ENCODE measurements at regions not wholly inside any gene's neighbourhood (a gene's known extent, or its start where the extent isn't known, plus 50 kb on each side); places are given as distances from the start of the nearest gene placed in this dataset.

- no peak for FAIRE-seq
- H3K27ac ChIP-seq (ENCODE audit: low read depth in 1 of 3, low read length in 2 of 3), result peak overlapping the region; percentile 64 to 83 (median 74)
- no peaks in the 10 kb centered on the region for H3K36me3 ChIP-seq (ENCODE audit: control insufficient read depth in 3 of 3, insufficient read depth in 2 of 3, low read depth in 1 of 3, low read length in 3 of 3)
- DNase-seq, result no peak
- H3K4me1 ChIP-seq (ENCODE audit: control insufficient read depth in 3 of 3, insufficient read depth in 2 of 3, low read depth in 1 of 3, low read length in 2 of 3), result peaks cover 0 to 20% (median 11%) of the 10 kb centered on the region in 3 donors
- no peaks in the 10 kb centered on the region for H3K9me3 ChIP-seq (ENCODE audit: control insufficient read depth in 2 of 2, insufficient read depth in 1 of 2, low read depth in 1 of 2, low read length in 1 of 2)
- H3K4me3 ChIP-seq (ENCODE audit: low read depth in 1 of 3, low read length in 3 of 3), result no peak overlapping the region
- H3K27me3 ChIP-seq (ENCODE audit: control insufficient read depth in 3 of 3, insufficient read depth in 3 of 3, low read length in 3 of 3), result no peaks in the 10 kb centered on the region
- WGBS, 3 donors, result 63 to 77% (median 71%) methylated on average over 6 of the region's 6 CpGs
These were observed 88.2 kb upstream of the POMGNT2 start for GRCh38 chr3:43194069-43194468.

DNA sequence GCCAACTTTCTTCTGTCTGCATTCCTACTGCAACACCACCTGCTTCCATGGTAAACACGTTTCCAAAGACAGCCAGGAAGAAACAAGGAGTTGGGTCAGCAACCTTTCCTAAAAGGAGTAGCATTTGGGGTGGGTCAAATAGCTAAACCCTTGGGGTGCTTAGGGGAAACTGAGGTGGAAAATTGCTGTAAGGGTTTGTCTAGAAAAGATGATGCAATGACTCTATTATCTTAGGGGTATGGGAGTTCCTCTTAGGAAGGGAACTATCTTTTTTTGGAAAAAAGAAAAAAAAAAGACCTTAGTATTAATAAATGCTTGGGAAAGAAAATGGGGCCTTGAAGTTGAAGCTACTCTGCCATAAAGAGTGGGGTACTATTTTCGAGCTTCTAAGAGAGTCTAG, 86.1 kb upstream of the POMGNT2 start:
- H3K4me1 ChIP-seq (ENCODE audit: control insufficient read depth in 3 of 3, insufficient read depth in 2 of 3, low read depth in 1 of 3, low read length in 2 of 3), result peaks cover 0 to 20% (median 11%) of the 10 kb centered on the region in 3 donors
- no peak overlapping the region for H3K4me3 ChIP-seq (ENCODE audit: low read depth in 1 of 3, low read length in 3 of 3)
- peaks cover 0 to 5% of the 10 kb centered on the region in 2 donors for H3K9me3 ChIP-seq (ENCODE audit: control insufficient read depth in 2 of 2, insufficient read depth in 1 of 2, low read depth in 1 of 2, low read length in 1 of 2)
- 36 to 53% (median 48%) methylated on average over 2 of the region's 2 CpGs for WGBS, 3 donors
- FAIRE-seq, result no peak
- peak overlapping the region in 1 of 3 donors; percentile 22 for H3K27ac ChIP-seq (ENCODE audit: low read depth in 1 of 3, low read length in 2 of 3)
- no peaks in the 10 kb centered on the region for H3K27me3 ChIP-seq (ENCODE audit: control insufficient read depth in 3 of 3, insufficient read depth in 3 of 3, low read length in 3 of 3)
- DNase-seq, result no peak
- no peaks in the 10 kb centered on the region for H3K36me3 ChIP-seq (ENCODE audit: control insufficient read depth in 3 of 3, insufficient read depth in 2 of 3, low read depth in 1 of 3, low read length in 3 of 3)

DNA sequence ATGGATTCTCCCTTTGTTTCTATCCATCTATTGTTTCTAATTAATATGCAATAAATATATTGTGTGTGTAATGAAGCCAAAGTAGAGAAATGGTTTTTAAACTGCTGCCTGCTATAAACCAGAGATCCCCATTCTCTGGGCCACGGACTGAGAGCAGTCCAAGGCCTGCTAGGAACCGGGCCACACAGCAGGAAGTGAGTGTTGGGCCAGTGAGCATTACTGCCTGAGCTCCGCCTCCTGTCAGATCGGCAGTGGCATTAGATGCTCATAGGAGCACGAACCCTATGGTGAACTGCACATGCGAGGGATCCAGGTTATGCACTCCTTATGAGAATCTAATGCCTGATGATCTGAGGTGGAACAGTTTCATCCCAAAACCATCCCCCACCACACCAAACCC, 85.2 kb upstream of the POMGNT2 start:
- FAIRE-seq (no peak), DNase-seq (no peak)
- H3K4me1 ChIP-seq (ENCODE audit: control insufficient read depth in 3 of 3, insufficient read depth in 2 of 3, low read depth in 1 of 3, low read length in 2 of 3), result peaks cover 0 to 20% (median 11%) of the 10 kb centered on the region in 3 donors
- H3K27me3 ChIP-seq (ENCODE audit: control insufficient read depth in 3 of 3, insufficient read depth in 3 of 3, low read length in 3 of 3), result no peaks in the 10 kb centered on the region
- 77 to 81% (median 79%) methylated on average over 6 of the region's 6 CpGs for WGBS, 3 donors
- no peak overlapping the region for H3K4me3 ChIP-seq (ENCODE audit: low read depth in 1 of 3, low read length in 3 of 3)
- no peak overlapping the region for H3K27ac ChIP-seq (ENCODE audit: low read depth in 1 of 3, low read length in 2 of 3)
- peaks cover 0 to 5% of the 10 kb centered on the region in 2 donors for H3K9me3 ChIP-seq (ENCODE audit: control insufficient read depth in 2 of 2, insufficient read depth in 1 of 2, low read depth in 1 of 2, low read length in 1 of 2)
- H3K36me3 ChIP-seq (ENCODE audit: control insufficient read depth in 3 of 3, insufficient read depth in 2 of 3, low read depth in 1 of 3, low read length in 3 of 3), result no peaks in the 10 kb centered on the region

DNA sequence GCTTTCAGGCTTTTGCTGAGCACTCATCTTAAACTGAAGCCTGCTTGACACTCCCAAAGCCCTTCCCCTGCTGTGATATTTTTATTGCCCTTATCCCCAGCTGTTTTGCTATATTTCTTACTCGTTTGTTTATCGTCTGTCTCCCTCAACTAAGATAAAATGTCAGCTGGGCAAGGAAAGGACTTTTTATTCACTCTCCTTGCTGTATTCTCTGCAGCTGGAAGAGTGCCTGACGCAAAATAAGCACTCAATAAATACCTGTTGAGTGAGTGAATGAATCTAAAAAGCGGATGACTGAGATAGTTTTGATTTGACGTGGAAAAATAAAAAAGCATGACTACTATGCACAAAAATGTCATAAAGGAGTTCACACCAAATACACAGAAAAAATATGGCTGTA, 84.8 kb upstream of the POMGNT2 start:
- no peaks in the 10 kb centered on the region for H3K27me3 ChIP-seq (ENCODE audit: control insufficient read depth in 3 of 3, insufficient read depth in 3 of 3, low read length in 3 of 3)
- H3K27ac ChIP-seq (ENCODE audit: low read depth in 1 of 3, low read length in 2 of 3), result peak overlapping the region in 2 of 3 donors; percentile 1 to 22
- H3K36me3 ChIP-seq (ENCODE audit: control insufficient read depth in 3 of 3, insufficient read depth in 2 of 3, low read depth in 1 of 3, low read length in 3 of 3), result no peaks in the 10 kb centered on the region
- FAIRE-seq (no peak), DNase-seq (peak; percentile 39 to 41)
- H3K9me3 ChIP-seq (ENCODE audit: control insufficient read depth in 2 of 2, insufficient read depth in 1 of 2, low read depth in 1 of 2, low read length in 1 of 2), result peaks cover 0 to 5% of the 10 kb centered on the region in 2 donors
- H3K4me3 ChIP-seq (ENCODE audit: low read depth in 1 of 3, low read length in 3 of 3), result no peak overlapping the region
- peaks cover 0 to 20% (median 11%) of the 10 kb centered on the region in 3 donors for H3K4me1 ChIP-seq (ENCODE audit: control insufficient read depth in 3 of 3, insufficient read depth in 2 of 3, low read depth in 1 of 3, low read length in 2 of 3)
- WGBS, 3 donors, result 17 to 45% (median 37%) methylated on average over 5 of the region's 5 CpGs

- Histone ChIP-seq H3K27ac (ENCODE audit: low read depth in 1 of 3, low read length in 2 of 3) (no peak overlapping the region), H3K9me3 (ENCODE audit: control insufficient read depth in 2 of 2, insufficient read depth in 1 of 2, low read depth in 1 of 2, low read length in 1 of 2) (peaks cover 0 to 5% of the 10 kb centered on the region in 2 donors), H3K4me3 (ENCODE audit: low read depth in 1 of 3, low read length in 3 of 3) (no peak overlapping the region), H3K36me3 (ENCODE audit: control insufficient read depth in 3 of 3, insufficient read depth in 2 of 3, low read depth in 1 of 3, low read length in 3 of 3) (no peaks in the 10 kb centered on the region), H3K4me1 (ENCODE audit: control insufficient read depth in 3 of 3, insufficient read depth in 2 of 3, low read depth in 1 of 3, low read length in 2 of 3) (peaks cover 0 to 6% (median 0%) of the 10 kb centered on the region in 3 donors), H3K27me3 (ENCODE audit: control insufficient read depth in 3 of 3, insufficient read depth in 3 of 3, low read length in 3 of 3) (no peaks in the 10 kb centered on the region)
- WGBS, 3 donors, result 83 to 93% (median 90%) methylated on average over 1 of the region's 1 CpG
- DNase-seq (no peak), FAIRE-seq (no peak)
These were observed 82.1 kb upstream of the POMGNT2 start for GRCh38 chr3:43187836-43188479.

DNA sequence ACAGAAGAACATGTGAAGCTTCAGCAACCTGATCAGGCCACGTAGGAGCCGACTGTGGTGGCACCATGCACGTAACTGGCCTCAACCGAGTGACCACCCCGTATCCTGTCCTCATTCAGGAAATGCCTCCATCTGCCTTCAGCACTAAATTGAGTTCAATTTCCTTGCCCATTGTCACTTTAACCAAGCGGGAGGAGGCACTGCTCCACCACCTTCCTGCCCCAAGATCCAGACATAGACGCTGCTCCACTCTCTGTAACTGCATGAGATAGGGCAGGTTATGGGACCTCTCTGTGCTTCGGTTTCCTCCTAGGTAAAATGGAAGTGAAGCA, 80.1 kb upstream of the POMGNT2 start:
- Histone ChIP-seq H3K4me3 (ENCODE audit: low read depth in 1 of 3, low read length in 3 of 3) (no peak overlapping the region), H3K36me3 (ENCODE audit: control insufficient read depth in 3 of 3, insufficient read depth in 2 of 3, low read depth in 1 of 3, low read length in 3 of 3) (no peaks in the 10 kb centered on the region), H3K27ac (ENCODE audit: low read depth in 1 of 3, low read length in 2 of 3) (no peak overlapping the region), H3K27me3 (ENCODE audit: control insufficient read depth in 3 of 3, insufficient read depth in 3 of 3, low read length in 3 of 3) (no peaks in the 10 kb centered on the region), H3K9me3 (ENCODE audit: control insufficient read depth in 2 of 2, insufficient read depth in 1 of 2, low read depth in 1 of 2, low read length in 1 of 2) (peaks cover 0 to 5% of the 10 kb centered on the region in 2 donors), H3K4me1 (ENCODE audit: control insufficient read depth in 3 of 3, insufficient read depth in 2 of 3, low read depth in 1 of 3, low read length in 2 of 3) (peaks cover 0 to 14% (median 6%) of the 10 kb centered on the region in 3 donors)
- 84 to 94% (median 91%) methylated on average over 8 of the region's 8 CpGs for WGBS, 3 donors
- no peak for FAIRE-seq
- DNase-seq, result no peak

DNA sequence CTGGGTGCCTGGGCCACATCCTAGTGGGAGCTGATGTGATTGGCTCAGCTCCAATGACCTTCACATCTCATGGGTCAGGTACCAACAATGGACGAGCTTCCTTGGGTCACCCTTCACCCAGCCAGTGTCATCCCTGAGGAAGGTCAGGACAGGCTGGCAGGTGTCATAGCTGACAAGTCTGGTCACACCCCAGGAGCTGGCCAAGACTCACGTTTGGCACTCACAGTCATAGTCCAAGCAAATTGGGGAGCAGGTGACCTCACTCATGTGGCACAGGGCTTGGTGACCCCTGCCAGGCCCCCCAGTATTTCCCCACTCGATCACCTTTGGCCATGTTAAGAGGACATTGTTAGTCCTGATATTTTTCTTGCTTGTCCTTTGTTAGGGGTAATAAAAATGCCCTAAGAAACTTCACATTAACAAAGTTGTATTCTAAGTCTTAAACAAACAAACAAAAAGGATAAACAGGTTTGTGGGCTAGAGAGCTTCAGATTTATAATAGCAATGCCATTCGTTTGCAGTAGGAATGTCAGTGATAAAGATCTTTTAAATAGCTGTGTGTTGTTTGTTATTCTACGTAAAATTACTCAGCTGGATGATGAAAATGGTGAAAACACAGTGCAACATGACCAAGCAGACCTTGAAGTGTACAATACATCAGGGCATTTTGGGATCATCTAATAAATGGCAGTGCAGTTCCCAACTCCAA, 79.5 kb upstream of the POMGNT2 start:
- H3K27me3 ChIP-seq (ENCODE audit: control insufficient read depth in 3 of 3, insufficient read depth in 3 of 3, low read length in 3 of 3), result no peaks in the 10 kb centered on the region
- H3K4me1 ChIP-seq (ENCODE audit: control insufficient read depth in 3 of 3, insufficient read depth in 2 of 3, low read depth in 1 of 3, low read length in 2 of 3), result peaks cover 4 to 18% (median 9%) of the 10 kb centered on the region in 3 donors
- peaks cover 0 to 5% of the 10 kb centered on the region in 2 donors for H3K9me3 ChIP-seq (ENCODE audit: control insufficient read depth in 2 of 2, insufficient read depth in 1 of 2, low read depth in 1 of 2, low read length in 1 of 2)
- no peak for FAIRE-seq
- H3K27ac ChIP-seq (ENCODE audit: low read depth in 1 of 3, low read length in 2 of 3), result no peak overlapping the region
- WGBS, 3 donors, result 64 to 68% (median 67%) methylated on average over 5 of the region's 5 CpGs
- no peak for DNase-seq
- H3K4me3 ChIP-seq (ENCODE audit: low read depth in 1 of 3, low read length in 3 of 3), result no peak overlapping the region
- H3K36me3 ChIP-seq (ENCODE audit: control insufficient read depth in 3 of 3, insufficient read depth in 2 of 3, low read depth in 1 of 3, low read length in 3 of 3), result no peaks in the 10 kb centered on the region

GRCh38 chr3:43183456-43183855, 77.6 kb upstream of the POMGNT2 start:
- no peaks in the 10 kb centered on the region for H3K36me3 ChIP-seq (ENCODE audit: control insufficient read depth in 3 of 3, insufficient read depth in 2 of 3, low read depth in 1 of 3, low read length in 3 of 3)
- WGBS, 3 donors, result 70 to 71% (median 71%) methylated on average over 2 of the region's 2 CpGs
- peaks cover 12 to 32% (median 20%) of the 10 kb centered on the region in 3 donors for H3K4me1 ChIP-seq (ENCODE audit: control insufficient read depth in 3 of 3, insufficient read depth in 2 of 3, low read depth in 1 of 3, low read length in 2 of 3)
- H3K27ac ChIP-seq (ENCODE audit: low read depth in 1 of 3, low read length in 2 of 3), result no peak overlapping the region
- FAIRE-seq (no peak), DNase-seq (no peak)
- no peak overlapping the region for H3K4me3 ChIP-seq (ENCODE audit: low read depth in 1 of 3, low read length in 3 of 3)
- no peaks in the 10 kb centered on the region for H3K27me3 ChIP-seq (ENCODE audit: control insufficient read depth in 3 of 3, insufficient read depth in 3 of 3, low read length in 3 of 3)
- peaks cover 0 to 3% of the 10 kb centered on the region in 2 donors for H3K9me3 ChIP-seq (ENCODE audit: control insufficient read depth in 2 of 2, insufficient read depth in 1 of 2, low read depth in 1 of 2, low read length in 1 of 2)

All from small intestine (tissue), 7 donors.